H1 (cell line): ENCODE measurements at regions not wholly inside any gene's neighbourhood (a gene's known extent, or its start where the extent isn't known, plus 50 kb on each side); places are given as distances from the start of the nearest gene placed in this dataset.

ENCODE experiments used
- CBX5 ChIP-seq: fragments of 300-800, 300-1000 bp; sonication (generic); IDR thresholded peaks from 2 replicates; pipeline ENCODE4 v1.7.1; 2016; ENCODE audit warnings: antibody characterized with exemption, low read length, low read depth
- CBX8 ChIP-seq: fragments of 300-800, 300-1000 bp; sonication (generic); IDR thresholded peaks from 2 replicates; pipeline ENCODE4 v1.7.1; 2016; ENCODE audit warnings: low read depth, low read length, borderline replicate concordance
- CEBPB ChIP-seq: IDR thresholded peaks from 2 replicates; pipeline ENCODE4 v1.6.1; 2012; ENCODE audit warnings: low read depth, low read length
- CREB1 ChIP-seq: IDR thresholded peaks from 2 replicates; pipeline ENCODE4 v1.6.1; 2012; ENCODE audit warnings: inconsistent platforms
- CTCF ChIP-seq, 3 experiments: IDR thresholded peaks; 1 replicate in 2 of 3; 2 replicates in 1 of 3; pipeline versions ENCODE4 v1.5.1 to v1.6.1; 2011; ENCODE audit warnings: low read length in 3 of 3, mild to moderate bottlenecking in 3 of 3, inconsistent platforms in 2 of 3, low read depth in 1 of 3, moderate library complexity in 1 of 3; ENCODE audit not compliant: insufficient read depth in 1 of 3; ENCODE audit errors: control extremely low read depth in 1 of 3
- E2F6 ChIP-seq: IDR thresholded peaks from 2 replicates; pipeline ENCODE4 v1.6.1; 2012; ENCODE audit warnings: inconsistent platforms
- EGR1 ChIP-seq: IDR thresholded peaks from 2 replicates; pipeline ENCODE4 v1.6.1; 2011; ENCODE audit warnings: low read depth, low read length, borderline replicate concordance
- EP300 ChIP-seq, 2 experiments: IDR thresholded peaks; 1 replicate in 1 of 2; 2 replicates in 1 of 2; pipeline ENCODE4 v1.6.1; 2011 to 2012; ENCODE audit warnings: low read depth in 2 of 2, low read length in 2 of 2, mild to moderate bottlenecking in 2 of 2, borderline replicate concordance in 1 of 2, inconsistent platforms in 1 of 2, moderate library complexity in 1 of 2
- EZH2 ChIP-seq: fragments of 200-600 bp; sonication (generic); IDR thresholded peaks from 2 replicates; pipeline ENCODE4 v1.7.1; 2012; ENCODE audit warnings: low read depth, mild to moderate bottlenecking, moderate library complexity, low read length, inconsistent platforms; ENCODE audit not compliant: severe bottlenecking
- GABPA ChIP-seq: IDR thresholded peaks from 2 replicates; pipeline ENCODE4 v1.6.1; 2011; ENCODE audit warnings: mild to moderate bottlenecking, low read length, moderate library complexity, borderline replicate concordance; ENCODE audit not compliant: insufficient read depth
- HDAC2 ChIP-seq, 2 experiments: fragments of 300-600 bp in 1 of 2; sonication (generic) in 1 of 2; IDR thresholded peaks; 2 replicates each; pipeline ENCODE4 v1.6.1; 2011 to 2012; ENCODE audit warnings: low read depth in 2 of 2, low read length in 2 of 2, mild to moderate bottlenecking in 2 of 2, moderate library complexity in 2 of 2, borderline replicate concordance in 1 of 2, inconsistent platforms in 1 of 2
- HDAC6 ChIP-seq: IDR thresholded peaks from one replicate; pipeline ENCODE4 v1.7.1; 2012; ENCODE audit warnings: low read depth, mild to moderate bottlenecking, inconsistent platforms, low read length, moderate library complexity
- NANOG ChIP-seq: IDR thresholded peaks from 2 replicates; pipeline ENCODE4 v1.6.1; 2011; ENCODE audit warnings: low read length, low read depth, mild to moderate bottlenecking, inconsistent platforms; ENCODE audit not compliant: insufficient read depth, poor library complexity, severe bottlenecking
- PHF8 ChIP-seq: fragments of 200-600 bp; sonication (generic); conservative IDR thresholded peaks from 2 replicates; pipeline ENCODE4 v1.7.1; 2012; ENCODE audit warnings: low read depth, mild to moderate bottlenecking, inconsistent platforms, low read length, moderate library complexity
- POLR2A ChIP-seq, 2 experiments: IDR thresholded peaks; 1 replicate in 1 of 2; 2 replicates in 1 of 2; pipeline ENCODE4 v1.6.1; 2011; ENCODE audit warnings: low read depth in 2 of 2, low read length in 2 of 2, mild to moderate bottlenecking in 2 of 2; ENCODE audit errors: control extremely low read depth in 1 of 2
- SP1 ChIP-seq: IDR thresholded peaks from 2 replicates; pipeline ENCODE4 v1.6.1; 2011; ENCODE audit warnings: low read depth, low read length
- SRF ChIP-seq: IDR thresholded peaks from 2 replicates; pipeline ENCODE4 v1.6.1; 2011; ENCODE audit warnings: mild to moderate bottlenecking, low read depth, low read length, moderate library complexity
- TAF7 ChIP-seq: optimal IDR thresholded peaks from 2 replicates; pipeline ENCODE3; 2011; ENCODE audit warnings: low read depth, mild to moderate bottlenecking, inconsistent platforms, low read length, moderate library complexity, borderline replicate concordance
- TBP ChIP-seq: IDR thresholded peaks from 2 replicates; pipeline ENCODE4 v1.6.1; 2011; ENCODE audit warnings: low read depth, low read length, improper control_type of control experiment
- TCF12 ChIP-seq: IDR thresholded peaks from 2 replicates; pipeline ENCODE4 v1.6.1; 2011; ENCODE audit warnings: low read depth, mild to moderate bottlenecking, low read length
- TEAD4 ChIP-seq: IDR thresholded peaks from 2 replicates; pipeline ENCODE4 v1.6.1; 2012; ENCODE audit warnings: low read depth, low read length, inconsistent platforms, mixed read lengths

- TF ChIP-seq CREB1: 0 out of 2 replicates have a peak, but pooled peaks have one; percentile 32
- TF ChIP-seq TAF7: no peak
- peak; percentile 99 for TF ChIP-seq CEBPB
- TF ChIP-seq HDAC2 (IDR thresholded peaks at IDR 0.05; ENCODE audit: borderline replicate concordance in 1 of 2, low read depth in 2 of 2, low read length in 2 of 2): no peak
- TF ChIP-seq TBP: no peak
- TF ChIP-seq POLR2A (IDR thresholded peaks at IDR 0.05; ENCODE audit: control extremely low read depth in 1 of 2, low read depth in 2 of 2, low read length in 2 of 2): no peak
- no peak for TF ChIP-seq TCF12
- TF ChIP-seq EZH2: no peak
- TF ChIP-seq CBX8: no peak
- TF ChIP-seq CTCF (IDR thresholded peaks at IDR 0.05; ENCODE audit: control extremely low read depth in 1 of 3, insufficient read depth in 1 of 3, low read depth in 1 of 3, low read length in 3 of 3): no peak
- TF ChIP-seq EGR1: no peak
- no peak for TF ChIP-seq PHF8
- TF ChIP-seq CBX5: no peak
- no peak for TF ChIP-seq SRF
- no peak for TF ChIP-seq SP1
- TF ChIP-seq EP300 (IDR thresholded peaks at IDR 0.05; ENCODE audit: borderline replicate concordance in 1 of 2, low read depth in 2 of 2, low read length in 2 of 2): no peak
- TF ChIP-seq HDAC6: no peak
- no peak for TF ChIP-seq TEAD4
- no peak for TF ChIP-seq GABPA
- TF ChIP-seq NANOG: no peak
- TF ChIP-seq E2F6: peak; percentile 66
Observed at GRCh38 chr6:6736791-6737654, 148.5 kb downstream of the LY86 start (continued).
